HG03469 (cell line): ENCODE measurements at regions not wholly inside any gene's neighbourhood (a gene's known extent, or its start where the extent isn't known, plus 50 kb on each side); places are given as distances from the start of the nearest gene placed in this dataset.
"Not testable (repeated sequence)": the region's sequence is repeated elsewhere in the genome, so short reads cannot be mapped to it uniquely, and the experiment has no call there.

Source experiments
- ATAC-seq: cut with Tn5 transposase; IDR thresholded peaks from one replicate; pipeline ENCODE4 v1.9.1; 2021; ENCODE audit warnings: mild to moderate bottlenecking, moderate library complexity, moderate number of reproducible peaks; ENCODE audit not compliant: unreplicated experiment

DNA sequence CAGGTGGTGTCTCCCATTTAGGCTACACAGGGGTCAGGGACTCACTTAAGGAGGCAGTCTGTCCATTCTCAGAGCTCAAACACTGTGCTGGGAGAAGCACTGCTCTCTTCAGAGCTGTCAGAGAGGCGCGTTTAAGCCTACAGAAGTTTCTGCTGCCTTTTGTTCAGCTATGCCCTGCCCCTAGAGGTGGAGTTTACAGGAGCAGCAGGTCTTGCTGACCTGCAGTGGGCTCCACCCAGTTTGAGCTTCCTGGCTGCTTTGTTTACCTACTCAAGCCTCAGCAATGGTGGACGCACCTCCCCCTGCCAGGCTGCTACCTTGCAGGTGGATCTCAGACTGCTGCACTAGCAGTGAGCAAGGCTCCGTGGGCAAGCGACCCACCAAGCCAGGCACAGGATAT lies 260.1 kb downstream of the MEF2C start:
- ATAC-seq: not testable (repeated sequence)

DNA sequence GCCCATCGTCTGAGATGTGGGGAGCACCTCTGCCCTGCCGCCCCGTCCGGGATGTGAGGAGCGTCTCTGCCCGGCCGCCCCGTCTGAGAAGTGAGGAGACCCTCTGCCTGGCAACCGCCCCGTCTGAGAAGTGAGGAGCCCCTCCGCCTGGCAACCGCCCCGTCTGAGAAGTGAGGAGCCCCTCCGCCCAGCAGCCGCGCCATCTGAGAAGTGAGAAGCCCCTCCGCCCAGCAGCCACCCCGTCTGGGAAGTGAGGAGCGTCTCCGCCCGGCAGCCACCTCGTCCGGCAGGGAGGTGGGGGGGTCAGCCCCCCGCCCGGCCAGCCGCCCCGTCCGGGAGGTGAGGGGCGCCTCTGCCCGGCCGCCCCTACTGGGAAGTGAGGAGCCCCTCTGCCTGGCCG lies 267.2 kb downstream of the MEF2C start:
- not testable (repeated sequence) for ATAC-seq

DNA sequence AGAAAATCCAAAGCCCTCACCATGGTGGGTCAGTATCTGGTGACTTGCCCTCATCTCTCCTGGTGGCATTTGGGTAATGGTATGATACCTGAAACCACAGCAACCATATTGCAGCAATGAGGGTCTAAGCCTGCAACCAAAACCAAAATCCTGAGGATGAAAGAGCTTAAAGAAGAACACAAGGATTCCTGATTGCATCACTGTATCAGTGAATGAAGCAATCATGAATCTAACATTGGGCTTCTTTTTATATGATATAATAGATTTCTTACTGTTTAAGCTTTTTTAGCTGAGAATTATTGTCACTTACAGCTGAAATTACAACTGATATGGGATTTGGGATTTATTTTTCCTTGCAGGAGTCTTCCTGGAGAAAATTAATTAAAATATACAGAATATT lies 269.9 kb downstream of the MEF2C start:
- no peak for ATAC-seq

DNA sequence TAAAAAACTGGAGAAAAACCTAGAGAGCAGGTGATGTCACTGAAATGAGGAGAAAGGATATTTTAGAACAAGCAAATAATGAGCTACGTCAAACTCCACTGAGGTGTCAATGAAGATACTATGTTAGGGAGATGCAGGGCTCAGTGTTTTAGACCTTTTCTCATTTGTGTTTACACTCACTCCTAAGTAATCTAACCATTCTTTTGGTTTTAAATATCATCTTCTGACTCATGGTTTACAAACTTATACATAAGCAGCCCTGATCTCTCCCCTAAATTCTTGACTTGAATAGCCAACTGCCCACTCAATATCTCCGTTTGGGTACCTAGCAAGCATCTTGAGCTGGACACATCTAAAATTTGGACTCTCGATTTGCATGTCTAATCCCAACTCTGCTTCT lies 272.4 kb downstream of the MEF2C start:
- ATAC-seq: no peak

DNA sequence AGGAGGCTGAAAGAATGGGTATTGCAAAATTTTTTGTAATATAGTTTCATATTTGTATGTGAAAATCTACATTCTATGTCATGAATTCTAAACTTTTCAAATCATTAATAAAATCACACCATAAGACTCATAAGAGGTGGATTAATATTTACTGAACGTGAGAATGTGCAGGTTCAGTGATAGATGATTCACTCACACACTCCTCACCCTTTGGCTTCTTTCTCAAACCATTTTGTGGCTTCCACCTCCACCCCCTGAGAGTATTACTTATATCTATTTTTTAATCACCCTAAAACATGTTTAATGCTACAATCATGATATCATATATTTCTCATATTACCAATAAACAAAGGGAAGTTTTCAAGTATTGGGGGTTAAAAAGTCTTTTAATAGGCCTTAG lies 275.5 kb downstream of the MEF2C start:
- no peak for ATAC-seq

DNA sequence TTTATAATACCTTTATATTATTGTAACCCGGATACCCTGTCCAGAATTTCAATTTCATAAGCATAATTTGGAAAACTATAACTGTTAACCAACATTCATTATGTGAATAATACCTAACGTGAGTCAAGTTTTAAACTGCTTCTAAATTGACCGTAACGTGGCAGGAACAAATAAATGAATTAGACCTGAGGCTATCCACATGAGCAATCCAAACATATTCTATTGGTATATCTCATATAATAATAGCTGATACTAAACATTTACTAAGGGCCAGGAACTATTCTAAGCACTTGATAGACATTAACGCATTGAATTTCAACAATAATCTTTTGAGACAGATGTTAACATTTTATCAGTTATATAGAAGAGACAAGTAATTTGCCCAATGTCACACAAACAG lies 276.4 kb downstream of the MEF2C start:
- ATAC-seq: no peak

DNA sequence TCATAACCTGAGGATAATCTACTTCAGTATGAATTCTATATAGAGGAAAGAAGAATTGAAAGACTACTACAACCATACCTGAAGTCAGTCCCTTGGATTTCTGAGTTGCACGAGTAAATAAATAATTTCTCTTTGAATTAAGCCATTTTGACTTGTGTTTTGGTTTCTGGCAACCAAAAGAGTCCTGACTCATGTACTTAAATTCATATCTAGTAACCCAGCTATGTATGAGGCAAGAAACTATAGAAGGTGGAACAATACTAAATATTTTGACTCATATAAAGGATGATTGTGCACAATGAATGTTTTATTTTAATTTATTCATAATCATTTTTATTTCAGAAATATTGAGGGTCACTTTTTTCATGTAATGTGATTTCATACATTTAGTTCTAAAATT lies 276.8 kb downstream of the MEF2C start:
- no peak for ATAC-seq

DNA sequence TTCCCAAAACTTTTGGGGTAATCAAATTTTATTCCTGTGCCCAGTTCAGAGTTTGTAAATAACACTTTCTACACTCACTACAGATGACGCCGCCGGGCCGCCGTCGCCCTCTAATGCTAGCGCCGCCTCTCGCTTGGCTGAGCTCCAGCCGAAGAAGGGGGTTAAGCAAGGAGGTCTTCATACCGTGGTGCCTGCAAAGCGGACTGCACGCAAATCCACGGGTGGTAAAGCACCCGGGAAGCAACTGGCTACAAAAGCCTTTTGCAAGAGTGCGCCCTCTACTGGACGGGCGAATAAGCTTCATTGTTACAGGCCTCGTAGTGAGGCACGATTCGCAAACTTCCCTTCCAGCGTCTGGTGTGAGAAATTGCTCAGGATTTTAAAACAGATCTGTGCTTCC lies 280.4 kb downstream of the MEF2C start:
- no peak for ATAC-seq

DNA sequence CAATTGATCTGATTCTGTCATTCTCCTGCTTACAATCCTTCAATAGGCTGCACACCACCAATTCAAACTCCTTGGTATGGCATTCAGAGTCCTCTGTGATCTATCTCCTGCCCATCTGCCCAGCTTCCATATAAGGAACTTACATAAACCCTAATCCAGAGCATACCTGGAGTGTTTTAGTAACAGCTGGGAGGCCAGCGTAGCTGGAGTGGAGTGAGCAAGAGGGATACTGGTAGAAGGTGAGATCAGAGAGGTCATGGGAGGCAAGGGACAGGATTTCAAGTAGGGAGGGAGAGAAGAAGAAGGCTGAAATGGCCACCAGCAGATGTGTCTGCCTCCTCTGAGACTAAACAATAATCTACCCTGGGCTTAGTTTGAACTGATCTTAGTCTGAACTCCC lies 288.5 kb downstream of the MEF2C start:
- no peak for ATAC-seq

DNA sequence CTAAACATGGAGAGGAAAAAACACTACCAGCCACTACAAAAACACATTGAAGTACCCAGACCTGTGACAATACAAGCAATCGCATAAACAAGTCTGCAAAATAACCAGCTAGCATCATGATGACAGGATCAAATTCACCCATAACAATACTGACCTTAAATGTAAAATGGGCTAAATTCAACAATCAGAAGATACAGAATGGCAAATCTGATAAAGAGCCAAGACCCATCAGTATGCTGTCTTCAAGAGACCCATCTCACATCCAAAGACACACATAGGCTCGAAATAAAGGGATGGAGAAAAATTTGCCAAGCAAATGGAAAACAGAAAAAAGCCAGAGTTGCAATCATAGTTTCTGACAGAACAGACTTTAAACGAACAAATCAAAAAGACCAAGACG lies 294.4 kb downstream of the MEF2C start:
- no peak for ATAC-seq

DNA sequence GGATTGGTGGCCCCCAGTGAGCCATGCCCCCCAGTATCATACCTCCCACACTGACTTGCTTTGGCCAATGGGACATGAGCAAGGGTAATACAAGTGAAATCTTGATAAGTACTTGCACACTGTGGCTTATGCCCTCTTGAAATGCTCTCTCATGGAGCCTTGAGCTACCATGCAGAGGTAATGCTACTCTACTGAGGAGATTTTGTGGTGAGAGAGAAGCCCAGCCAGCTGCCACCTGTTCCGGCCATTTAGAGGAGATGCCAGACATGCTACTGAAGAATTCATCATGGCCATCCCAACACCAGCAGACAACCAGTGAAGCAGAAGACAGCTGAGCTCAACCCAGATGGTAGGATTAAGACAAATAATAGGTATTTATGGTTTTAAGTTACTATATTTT lies 299.5 kb downstream of the MEF2C start:
- ATAC-seq: no peak

DNA sequence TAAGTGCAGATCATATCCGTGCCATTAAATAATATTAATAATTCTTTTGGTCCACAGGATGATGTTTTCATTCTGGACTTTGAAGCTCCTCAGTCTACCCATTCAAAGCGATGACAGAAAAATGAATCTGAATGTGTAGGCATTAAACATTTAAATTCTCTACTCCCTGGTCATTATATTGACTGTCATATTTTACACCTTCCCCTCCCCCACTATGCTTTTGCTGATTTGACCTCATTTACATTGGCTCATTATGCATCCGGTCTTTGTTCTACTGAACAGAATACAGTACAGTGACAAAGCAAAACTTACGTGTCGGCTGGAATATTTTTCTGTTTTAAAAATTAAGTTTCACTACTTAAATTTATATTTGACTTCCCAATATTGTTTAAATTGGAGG lies 289.7 kb upstream of the TMEM161B start:
- ATAC-seq: no peak

DNA sequence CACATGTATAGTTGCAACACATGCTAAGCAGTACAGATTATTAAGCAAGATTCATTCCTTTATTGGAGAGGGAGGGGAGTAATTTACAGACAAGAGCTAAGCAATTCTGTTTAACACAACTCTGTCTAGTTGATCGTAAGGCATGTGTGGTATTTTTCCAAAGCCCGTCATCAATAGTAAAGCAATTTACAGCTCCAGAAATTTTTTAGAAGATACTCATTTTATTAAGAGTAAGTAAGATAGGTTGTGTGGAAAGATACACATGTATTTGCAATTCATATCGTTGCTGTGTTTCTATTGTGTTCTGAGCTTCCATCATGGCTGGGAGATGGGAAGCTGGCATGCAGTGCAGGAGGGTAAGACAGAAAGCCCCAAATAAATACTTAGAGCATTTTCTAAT lies 289.2 kb upstream of the TMEM161B start:
- no peak for ATAC-seq

DNA sequence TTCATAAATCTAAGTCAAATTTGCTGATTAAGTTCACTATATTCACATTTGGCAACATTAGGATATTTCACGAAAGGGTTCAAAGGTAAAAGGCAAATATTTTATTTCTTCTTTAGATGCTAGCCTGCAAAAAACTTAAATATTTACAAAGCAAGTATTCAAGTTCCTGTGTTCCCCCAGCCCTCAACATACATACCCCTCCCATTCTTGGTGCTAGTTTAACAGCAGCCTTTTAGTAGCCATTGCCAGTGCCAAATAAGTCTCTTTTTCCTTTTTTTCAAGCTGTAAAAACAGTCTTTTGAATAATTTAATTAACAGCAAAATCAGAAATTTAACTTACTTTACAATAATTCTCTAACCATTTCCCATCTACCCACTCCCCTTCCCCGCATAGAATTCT lies 288.5 kb upstream of the TMEM161B start:
- no peak for ATAC-seq

DNA sequence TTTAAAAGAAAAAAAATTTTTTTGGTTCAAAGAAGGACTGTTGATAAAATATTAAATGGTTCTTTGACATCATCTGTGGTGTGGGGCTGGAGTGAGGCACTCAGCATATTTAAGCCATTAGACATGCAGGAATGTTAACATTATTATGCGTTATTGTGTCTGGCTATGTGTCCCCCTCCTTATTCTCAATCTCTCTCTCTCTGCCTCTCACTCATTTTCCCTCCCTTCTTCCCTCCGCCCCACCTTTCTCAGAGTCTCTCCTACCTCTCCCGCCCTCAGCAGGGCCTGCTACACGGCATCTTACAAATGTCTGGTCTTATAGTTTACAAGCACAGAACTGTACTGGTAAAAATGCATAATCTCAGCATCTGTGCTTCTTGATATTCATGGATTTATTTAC lies 287.8 kb upstream of the TMEM161B start:
- no peak for ATAC-seq

DNA sequence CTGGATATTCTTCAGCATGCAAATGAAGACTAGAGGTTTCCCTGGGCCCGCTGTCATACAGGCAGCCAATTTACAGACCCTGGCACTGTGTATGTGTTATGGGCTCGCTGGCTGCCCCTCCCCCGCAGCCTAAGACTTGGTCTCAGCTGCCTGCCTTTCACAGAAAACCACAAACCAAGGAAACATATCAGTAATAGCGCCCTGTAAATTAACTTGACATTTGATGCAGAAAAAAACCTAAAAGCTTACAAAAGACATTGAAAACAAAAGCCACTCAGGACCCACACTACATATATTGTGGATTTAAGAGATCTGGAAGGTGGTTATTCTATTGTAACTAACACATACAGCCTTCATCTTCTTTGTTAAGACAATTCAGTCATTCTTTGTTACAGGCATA lies 287.0 kb upstream of the TMEM161B start:
- ATAC-seq: no peak

DNA sequence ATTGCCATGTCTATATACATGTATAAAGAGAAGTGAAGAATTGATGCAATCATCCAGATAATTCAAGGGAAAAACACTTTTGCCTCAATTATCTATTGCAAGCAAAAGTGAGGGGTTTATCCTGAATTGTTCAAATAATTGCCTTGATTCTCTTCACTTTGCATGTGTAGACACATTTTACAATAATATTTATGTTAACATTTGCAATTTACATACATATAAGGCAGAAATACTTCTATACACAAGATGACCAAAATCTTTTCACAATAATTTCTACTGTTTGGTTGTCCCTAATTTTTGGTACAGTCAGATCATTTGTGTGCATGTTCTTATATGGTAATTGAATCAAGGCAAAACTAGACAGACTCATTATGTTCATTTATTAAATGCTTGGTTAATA lies 285.3 kb upstream of the TMEM161B start:
- ATAC-seq: no peak

DNA sequence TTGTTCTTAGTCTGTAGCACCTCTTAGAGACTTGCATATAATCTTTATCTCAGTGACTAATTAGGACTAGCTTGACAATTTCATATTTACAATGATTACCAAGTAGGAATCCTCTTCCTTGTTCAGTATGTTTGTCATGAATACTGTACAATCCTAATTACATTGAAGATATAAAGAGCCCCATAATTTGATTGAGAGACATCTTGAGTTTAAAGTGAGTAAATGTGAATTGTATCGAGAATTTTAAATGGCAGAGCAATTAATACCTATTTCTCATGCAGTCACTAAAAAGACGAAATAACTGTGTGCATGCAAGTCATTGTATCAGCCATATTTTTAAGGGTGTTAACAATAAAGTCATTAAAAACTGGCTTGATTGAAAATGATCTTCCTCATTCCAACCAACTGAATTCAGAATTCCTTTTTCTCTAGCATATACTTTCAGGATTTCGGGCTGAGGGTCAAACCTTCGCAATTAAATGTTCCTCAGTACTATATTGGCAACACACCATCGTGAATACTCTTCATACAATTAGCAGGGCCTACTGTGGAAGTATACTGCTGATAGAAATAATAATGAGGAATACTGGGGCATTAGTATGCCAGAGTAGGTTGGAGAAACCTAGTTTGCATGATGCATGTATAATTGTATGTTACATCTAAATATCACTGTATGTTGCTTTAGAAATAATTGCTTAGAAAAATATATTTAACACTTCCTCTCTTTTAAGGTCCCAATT lies 284.7 kb upstream of the TMEM161B start:
- ATAC-seq: no peak

DNA sequence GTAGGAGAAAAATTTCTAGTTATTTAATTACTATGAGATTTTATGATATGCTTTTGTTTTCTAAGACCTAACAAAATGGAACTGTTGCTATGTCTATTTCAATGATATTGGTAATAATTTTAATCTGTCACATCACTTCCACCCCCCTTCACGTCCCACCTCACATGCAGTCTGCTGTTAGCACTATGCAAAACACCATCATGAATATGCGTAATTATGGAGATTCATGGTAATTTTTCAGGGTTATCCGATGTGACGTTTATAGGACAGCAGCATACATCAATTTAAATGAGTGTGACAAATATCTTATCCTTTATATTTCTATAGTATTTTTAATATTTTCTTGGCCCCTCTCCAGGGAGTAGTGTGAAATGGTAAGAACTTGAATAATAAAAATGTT lies 283.8 kb upstream of the TMEM161B start:
- ATAC-seq: no peak

DNA sequence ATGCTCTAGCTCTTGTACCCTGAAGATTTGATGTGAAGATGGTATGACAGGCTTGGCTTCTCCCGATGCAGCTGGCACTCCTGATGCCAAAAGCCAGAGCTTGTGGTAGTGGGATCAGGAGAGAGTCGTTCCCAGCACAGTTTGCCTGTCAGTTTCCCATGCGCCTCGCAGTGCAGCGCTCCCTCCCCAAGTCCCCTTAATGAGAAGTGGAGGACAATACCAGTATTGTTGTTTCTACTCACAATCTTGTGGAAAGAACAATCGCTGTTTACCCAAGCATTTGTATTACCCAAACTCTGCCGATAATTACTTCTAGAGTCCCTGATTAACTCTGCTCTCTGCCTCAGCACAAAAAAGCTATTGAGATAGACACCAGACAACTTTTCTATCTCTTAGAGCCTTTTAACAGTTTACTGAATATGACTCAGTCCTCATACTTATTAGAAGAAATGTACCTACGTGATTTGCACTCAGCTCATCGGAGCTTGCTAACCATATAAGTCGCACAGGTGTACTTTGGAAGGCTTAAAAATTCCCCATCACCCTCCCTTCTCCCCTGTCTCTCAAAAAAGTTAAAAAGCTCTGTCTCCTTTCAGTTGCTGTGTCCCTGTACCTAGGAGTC lies 283.2 kb upstream of the TMEM161B start:
- no peak for ATAC-seq

DNA sequence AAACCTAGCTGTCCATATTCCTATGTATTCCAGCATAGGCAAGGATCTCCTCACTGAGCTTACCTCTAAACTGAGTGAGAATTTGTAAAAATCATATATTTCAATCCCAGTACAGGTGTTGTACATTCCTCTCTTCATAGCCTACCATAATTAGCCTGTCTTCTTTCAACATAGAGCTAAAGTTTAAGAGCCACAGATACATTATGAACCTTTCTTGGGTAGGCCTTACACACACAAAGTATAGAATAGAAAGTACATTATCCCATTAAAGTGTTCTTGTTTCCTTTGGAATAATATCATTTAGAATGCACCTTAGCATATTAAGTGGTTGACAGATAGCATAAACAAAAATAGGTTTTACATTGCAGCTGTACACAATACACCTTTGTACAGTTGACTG lies 282.1 kb upstream of the TMEM161B start:
- ATAC-seq: no peak

DNA sequence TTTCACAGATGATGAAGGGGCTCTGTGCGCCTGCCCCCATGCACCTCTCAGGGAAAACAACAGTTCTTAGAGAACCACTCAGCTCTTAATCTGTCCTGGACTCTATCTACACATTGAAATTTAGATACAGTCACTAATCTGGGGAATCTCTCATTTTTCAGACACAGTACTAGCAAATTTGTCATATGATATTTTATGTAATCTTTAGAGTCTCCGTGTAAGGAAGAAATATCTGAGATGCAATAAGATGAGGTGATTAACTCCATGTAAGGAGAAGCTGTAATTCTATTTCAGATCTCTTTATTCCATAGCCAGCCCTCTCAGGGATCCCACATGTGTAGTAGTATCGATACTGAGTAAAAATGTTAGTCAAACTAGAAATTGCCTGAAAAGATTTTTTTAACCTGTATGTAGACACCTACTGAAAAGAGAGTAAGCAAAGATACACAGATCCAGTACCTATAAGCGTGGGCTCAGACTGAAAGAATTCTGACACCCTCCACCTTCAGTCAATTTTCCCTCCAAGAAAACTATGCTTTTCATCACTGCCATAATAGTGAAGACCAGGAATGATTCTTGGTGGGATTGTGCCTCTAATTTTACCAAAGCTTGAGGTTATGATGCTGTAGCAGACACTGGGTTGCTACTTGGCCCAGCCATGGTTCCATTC lies 279.6 kb upstream of the TMEM161B start:
- ATAC-seq: no peak
